SK-N-MC (cell line): ENCODE measurements at regions not wholly inside any gene's neighbourhood (a gene's known extent, or its start where the extent isn't known, plus 50 kb on each side); places are given as distances from the start of the nearest gene placed in this dataset.

Experiments
- EZH2 ChIP-seq: fragments of 200-600 bp; sonication (generic); IDR thresholded peaks from one replicate; pipeline ENCODE4 v1.6.1; 2017; ENCODE audit warnings: antibody characterized with exemption
- FOXP2 ChIP-seq: optimal IDR thresholded peaks from 2 replicates; pipeline ENCODE3; 2011; ENCODE audit warnings: mild to moderate bottlenecking, moderate library complexity; ENCODE audit not compliant: insufficient read depth; ENCODE audit errors: extremely low read length, control extremely low read depth
- POLR2AphosphoS5 ChIP-seq: IDR thresholded peaks from 2 replicates; pipeline ENCODE4 v1.6.1; 2012; ENCODE audit warnings: mild to moderate bottlenecking, low read depth, low read length, borderline replicate concordance

DNA sequence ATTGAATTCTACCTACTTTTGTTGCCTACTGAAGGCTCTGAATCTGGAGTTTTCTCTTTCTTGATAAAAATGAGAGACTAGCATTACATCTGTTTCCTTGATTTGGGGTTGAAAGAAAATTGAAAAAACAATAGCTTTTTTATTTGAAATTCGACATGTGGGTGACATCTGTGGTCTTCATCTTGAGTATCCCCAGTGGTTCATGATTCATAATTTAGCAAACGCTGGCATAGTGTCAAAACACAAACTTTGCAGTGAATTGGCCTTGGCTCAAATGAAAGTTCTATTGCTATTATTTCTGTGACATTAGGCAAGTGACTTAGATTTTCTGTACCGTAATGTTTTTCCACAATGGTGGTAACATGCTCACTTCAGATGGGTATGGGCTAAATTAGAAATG lies 747.6 kb downstream of the PCDH7 start:
- TF ChIP-seq FOXP2 (no peak), EZH2 (no peak), POLR2AphosphoS5 (no peak)
